Stimulated activated CD8-positive, alpha-beta memory T cell treated with anti-CD3 and anti-CD28 coated beads, Interleukin-7, amount 100 ng/mL, for 48 hours (primary cell): ENCODE measurements at regions not wholly inside any gene's neighbourhood (a gene's known extent, or its start where the extent isn't known, plus 50 kb on each side); places are given as distances from the start of the nearest gene placed in this dataset.

ENCODE experiments used
- DNase-seq, 2 donors: peaks; one replicate each; pipeline ENCODE4 v3.0.0-alpha.2; 2020; ENCODE audit warnings: low read depth in 1 of 2; ENCODE audit errors: extremely low read depth in 1 of 2

GRCh38 chr9:84393266-84393950 is 52.9 kb upstream of the SLC28A3 start:
- no peak for DNase-seq

- no peak for DNase-seq
These were observed 53.5 kb upstream of the SLC28A3 start for GRCh38 chr9:84394036-84394435.

GRCh38 chr9:84397151-84397728 is 56.7 kb upstream of the SLC28A3 start:
- DNase-seq: peak; percentile 17 to 20

GRCh38 chr9:84397822-84398221 is 57.3 kb upstream of the SLC28A3 start:
- DNase-seq: no peak

GRCh38 chr9:84402517-84402916 is 62.0 kb upstream of the SLC28A3 start:
- no peak for DNase-seq

GRCh38 chr9:84403288-84403687 is 62.7 kb upstream of the SLC28A3 start:
- no peak for DNase-seq

- DNase-seq: no peak
These were observed 63.6 kb upstream of the SLC28A3 start for GRCh38 chr9:84404095-84404686.

- no peak for DNase-seq
These were observed 65.1 kb upstream of the SLC28A3 start for GRCh38 chr9:84405667-84406066.

GRCh38 chr9:84408416-84408815 is 67.9 kb upstream of the SLC28A3 start:
- DNase-seq: no peak

- no peak for DNase-seq
These were observed 71.2 kb upstream of the SLC28A3 start for GRCh38 chr9:84411683-84412267.

- DNase-seq: no peak
These were observed 72.1 kb upstream of the SLC28A3 start for GRCh38 chr9:84412654-84413053.

GRCh38 chr9:84413301-84413700 is 72.7 kb upstream of the SLC28A3 start:
- DNase-seq: no peak

GRCh38 chr9:84419031-84419602 is 78.6 kb upstream of the SLC28A3 start:
- no peak for DNase-seq

- no peak for DNase-seq
These were observed 84.4 kb upstream of the SLC28A3 start for GRCh38 chr9:84424931-84425330.

- no peak for DNase-seq
These were observed 92.2 kb upstream of the SLC28A3 start for GRCh38 chr9:84432746-84433145.

- DNase-seq: no peak
These were observed 95.3 kb upstream of the SLC28A3 start for GRCh38 chr9:84435902-84436301.

- DNase-seq: no peak
These were observed 96.0 kb upstream of the SLC28A3 start for GRCh38 chr9:84436386-84437109.

GRCh38 chr9:84438391-84438790 is 97.8 kb upstream of the SLC28A3 start:
- no peak for DNase-seq

GRCh38 chr9:84439250-84439649 is 98.7 kb upstream of the SLC28A3 start:
- no peak for DNase-seq

- no peak for DNase-seq
These were observed 102.2 kb upstream of the SLC28A3 start for GRCh38 chr9:84442712-84443111.

- DNase-seq: no peak
These were observed 105.2 kb upstream of the SLC28A3 start for GRCh38 chr9:84445737-84446136.
